ENCODE measurements at regions not wholly inside any gene's neighbourhood (a gene's known extent, or its start where the extent isn't known, plus 50 kb on each side); places are given as distances from the start of the nearest gene placed in this dataset.
"Not testable (repeated sequence)": the region's sequence is repeated elsewhere in the genome, so short reads cannot be mapped to it uniquely, and the experiment has no call there.

GRCh38 chr2:234859330-234859872 lies 92.4 kb upstream of the SH3BP4 start:
- TF ChIP-seq POLR2AphosphoS5, CTCF (IDR thresholded peaks at IDR 0.05): not testable (repeated sequence)
